Spinal cord (tissue), 9 donors: ENCODE measurements at regions not wholly inside any gene's neighbourhood (a gene's known extent, or its start where the extent isn't known, plus 50 kb on each side); places are given as distances from the start of the nearest gene placed in this dataset.

Experiments
- DNase-seq, 6 donors: peaks; one replicate each; pipeline versions ENCODE4 v3.0.0 to v3.0.0-alpha.2; 2013 to 2015; ENCODE audit warnings: low spot score in 6 of 6, low read depth in 4 of 6
- H3K27ac ChIP-seq: one replicate; pipeline ENCODE4 v1.5.1; 2013; ENCODE audit warnings: low read depth, low read length, control low read depth
- H3K27me3 ChIP-seq: one replicate; pipeline ENCODE4 v1.6.1; 2013; ENCODE audit warnings: low read length; ENCODE audit not compliant: control insufficient read depth, insufficient read depth
- H3K36me3 ChIP-seq: one replicate; pipeline ENCODE4 v1.6.1; 2013; ENCODE audit warnings: low read length; ENCODE audit not compliant: control insufficient read depth, insufficient read depth
- H3K4me1 ChIP-seq: one replicate; pipeline ENCODE4 v1.6.1; 2013; ENCODE audit warnings: low read length; ENCODE audit not compliant: control insufficient read depth, insufficient read depth
- H3K4me3 ChIP-seq: one replicate; pipeline ENCODE4 v1.5.1; 2013; ENCODE audit warnings: low read depth, low read length, control low read depth
- H3K9me3 ChIP-seq: one replicate; pipeline ENCODE4 v1.6.1; 2013; ENCODE audit warnings: low read length; ENCODE audit not compliant: control insufficient read depth, insufficient read depth
- WGBS: methylation state at CpG from one replicate; pipeline ENCODE4 v1.1.5; 2013; ENCODE audit warnings: missing lambda C conversion rate; ENCODE audit not compliant: insufficient coverage; 5-methylcytosine and 5-hydroxymethylcytosine counted together
- donor health status: healthy.

GRCh38 chr5:156121234-156121633 lies 205.7 kb upstream of the SGCD start:
- no peak overlapping the region for H3K4me3 ChIP-seq
- H3K27me3 ChIP-seq, result no peaks in the 10 kb centered on the region
- H3K27ac ChIP-seq, result no peak overlapping the region
- H3K9me3 ChIP-seq, result no peaks in the 10 kb centered on the region
- H3K36me3 ChIP-seq, result no peaks in the 10 kb centered on the region
- 100% methylated on average over 1 of the region's 3 CpGs for WGBS
- no peak for DNase-seq
- H3K4me1 ChIP-seq, result no peaks in the 10 kb centered on the region

DNA sequence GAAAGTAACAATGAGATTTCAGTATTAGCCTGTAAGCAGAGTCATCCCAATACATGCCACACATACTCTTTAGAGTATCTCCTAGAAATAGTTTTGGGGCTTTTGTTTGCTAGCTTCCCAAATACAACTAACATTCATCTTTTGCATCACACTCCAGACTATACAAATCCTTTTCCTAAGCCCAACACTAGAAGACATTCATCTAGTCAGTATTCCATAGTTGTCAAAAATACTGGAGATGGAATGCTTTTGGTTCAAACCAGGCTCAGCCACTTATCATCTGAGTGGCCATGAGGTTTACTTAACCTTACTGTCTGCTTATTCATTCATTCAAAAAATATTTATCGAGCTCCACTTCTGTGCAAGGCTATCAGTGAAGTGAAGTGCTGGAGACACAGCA lies 205.1 kb upstream of the SGCD start:
- Histone ChIP-seq H3K27me3 (no peaks in the 10 kb centered on the region), H3K36me3 (no peaks in the 10 kb centered on the region), H3K4me1 (no peaks in the 10 kb centered on the region), H3K27ac (no peak overlapping the region), H3K9me3 (no peaks in the 10 kb centered on the region), H3K4me3 (no peak overlapping the region)
- no peak for DNase-seq
- WGBS, result no CpG with 5 or more reads among the region's 1 CpG

DNA sequence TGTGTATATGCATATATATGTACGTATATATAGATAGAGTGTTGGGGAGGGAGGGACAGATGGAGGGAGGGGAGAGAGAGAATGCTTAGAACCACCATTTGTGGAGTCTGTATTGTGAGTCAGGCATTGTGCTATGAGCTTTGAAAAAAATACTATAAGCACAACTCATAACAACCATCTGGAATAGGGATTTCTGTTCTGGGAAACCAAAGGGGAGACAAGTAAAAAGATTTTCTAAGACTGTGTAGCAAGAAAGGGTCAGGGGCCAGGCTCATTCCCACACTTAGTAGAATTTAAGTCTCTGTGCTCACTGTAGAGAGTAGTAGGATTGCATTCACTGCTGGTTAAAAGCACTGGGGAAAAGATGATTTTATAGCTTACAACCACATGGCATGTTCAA lies 202.3 kb upstream of the SGCD start:
- Histone ChIP-seq H3K36me3 (no peaks in the 10 kb centered on the region), H3K9me3 (no peaks in the 10 kb centered on the region), H3K27me3 (no peaks in the 10 kb centered on the region), H3K27ac (no peak overlapping the region), H3K4me3 (no peak overlapping the region), H3K4me1 (no peaks in the 10 kb centered on the region)
- no CpG with 5 or more reads among the region's 1 CpG for WGBS
- no peak for DNase-seq

DNA sequence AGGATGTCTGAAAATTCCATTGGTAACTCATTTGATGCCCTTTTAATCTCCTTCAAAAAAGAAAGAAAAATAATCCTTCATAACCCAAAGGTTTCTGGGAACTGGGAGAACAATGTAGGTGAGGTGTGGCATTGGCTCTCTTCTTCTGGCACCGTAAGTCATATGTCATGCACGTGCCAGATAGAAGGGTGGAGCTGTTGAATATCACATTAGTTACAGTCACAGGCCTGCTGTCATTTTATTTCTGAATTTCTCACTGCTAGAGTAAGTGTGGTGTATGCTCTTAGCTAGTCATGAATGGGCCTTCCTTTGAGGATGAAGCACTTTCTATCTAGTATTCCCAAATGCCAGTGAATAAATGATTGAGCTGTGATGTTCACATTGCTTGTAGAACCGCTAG lies 201.8 kb upstream of the SGCD start:
- DNase-seq, result no peak
- no peaks in the 10 kb centered on the region for H3K27me3 ChIP-seq
- no peaks in the 10 kb centered on the region for H3K36me3 ChIP-seq
- H3K9me3 ChIP-seq, result no peaks in the 10 kb centered on the region
- no peak overlapping the region for H3K4me3 ChIP-seq
- no CpG with 5 or more reads among the region's 3 CpGs for WGBS
- H3K4me1 ChIP-seq, result no peaks in the 10 kb centered on the region
- H3K27ac ChIP-seq, result no peak overlapping the region

DNA sequence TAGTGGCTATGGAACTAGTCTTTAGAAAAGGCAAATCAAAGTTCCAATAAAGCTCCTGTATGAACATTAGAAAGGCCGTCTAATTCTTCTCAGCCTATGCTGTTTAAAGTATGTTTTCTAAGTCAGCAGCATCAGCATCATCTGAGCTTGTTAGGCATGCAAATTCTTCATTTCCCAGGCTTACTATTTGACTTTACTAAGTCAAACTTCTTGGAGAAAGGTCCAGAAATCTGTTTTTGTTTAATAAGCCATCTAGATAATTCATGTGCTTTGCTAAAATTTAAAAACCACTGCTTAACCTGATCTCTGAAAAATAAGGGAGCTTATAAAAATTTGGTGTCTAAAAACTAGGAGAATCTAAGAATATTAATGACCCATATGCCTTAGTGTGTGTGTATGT lies 200.2 kb upstream of the SGCD start:
- WGBS, result no CpG with 5 or more reads among the region's 1 CpG
- H3K9me3 ChIP-seq, result no peaks in the 10 kb centered on the region
- H3K4me1 ChIP-seq, result no peaks in the 10 kb centered on the region
- no peak for DNase-seq
- no peak overlapping the region for H3K4me3 ChIP-seq
- no peaks in the 10 kb centered on the region for H3K36me3 ChIP-seq
- H3K27me3 ChIP-seq, result no peaks in the 10 kb centered on the region
- no peak overlapping the region for H3K27ac ChIP-seq

GRCh38 chr5:156128026-156128425 lies 198.9 kb upstream of the SGCD start:
- H3K36me3 ChIP-seq, result no peaks in the 10 kb centered on the region
- no peaks in the 10 kb centered on the region for H3K27me3 ChIP-seq
- DNase-seq, result no peak
- H3K9me3 ChIP-seq, result no peaks in the 10 kb centered on the region
- no peak overlapping the region for H3K4me3 ChIP-seq
- H3K4me1 ChIP-seq, result no peaks in the 10 kb centered on the region
- H3K27ac ChIP-seq, result no peak overlapping the region
- no CpG with 5 or more reads among the region's 2 CpGs for WGBS

DNA sequence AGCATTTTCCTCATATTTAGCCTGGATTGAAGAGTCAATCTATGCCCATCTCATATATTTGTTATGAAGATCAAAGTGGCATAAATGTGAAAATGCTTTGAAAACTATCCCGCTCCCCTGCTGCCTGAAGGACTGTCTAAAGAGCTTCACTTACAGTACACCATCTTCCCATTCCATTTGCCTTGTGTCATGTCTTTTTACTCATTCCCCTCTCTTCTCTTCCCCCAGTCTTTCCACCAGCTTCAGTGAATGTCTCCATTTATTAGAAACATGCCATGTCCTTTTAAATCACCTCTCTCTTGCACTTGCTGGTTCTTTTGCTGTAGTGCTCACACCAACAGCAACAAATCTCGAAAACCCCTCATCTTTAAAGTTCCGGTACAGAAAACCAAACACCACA lies 192.7 kb upstream of the SGCD start:
- no CpG with 5 or more reads among the region's 3 CpGs for WGBS
- Histone ChIP-seq H3K27me3 (no peaks in the 10 kb centered on the region), H3K36me3 (no peaks in the 10 kb centered on the region), H3K4me1 (no peaks in the 10 kb centered on the region), H3K9me3 (no peaks in the 10 kb centered on the region), H3K27ac (no peak overlapping the region), H3K4me3 (no peak overlapping the region)
- DNase-seq, result no peak

DNA sequence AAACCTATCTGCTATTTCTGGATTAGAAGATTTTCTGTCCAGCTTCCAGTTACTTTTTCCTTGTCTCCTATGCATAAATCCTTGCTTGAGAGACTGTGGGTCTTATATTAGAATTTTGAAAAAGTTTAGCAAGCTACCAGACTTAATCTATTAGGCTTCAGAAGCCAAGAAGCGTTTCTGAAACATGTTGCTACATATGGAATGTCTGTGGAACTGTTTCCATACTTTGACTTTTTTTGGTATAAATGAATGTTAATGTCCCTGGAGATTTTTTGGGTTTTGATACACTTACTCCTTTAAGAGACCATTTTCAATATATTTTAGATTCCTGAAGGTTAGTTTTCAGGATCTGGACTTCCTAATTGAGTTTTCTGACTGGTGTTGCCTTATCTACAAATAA lies 191.4 kb upstream of the SGCD start:
- no peaks in the 10 kb centered on the region for H3K9me3 ChIP-seq
- WGBS, result no CpG with 5 or more reads among the region's 1 CpG
- H3K4me3 ChIP-seq, result no peak overlapping the region
- no peaks in the 10 kb centered on the region for H3K4me1 ChIP-seq
- peak in 1 of 6 donors; percentile 72 for DNase-seq
- no peak overlapping the region for H3K27ac ChIP-seq
- H3K27me3 ChIP-seq, result no peaks in the 10 kb centered on the region
- no peaks in the 10 kb centered on the region for H3K36me3 ChIP-seq

DNA sequence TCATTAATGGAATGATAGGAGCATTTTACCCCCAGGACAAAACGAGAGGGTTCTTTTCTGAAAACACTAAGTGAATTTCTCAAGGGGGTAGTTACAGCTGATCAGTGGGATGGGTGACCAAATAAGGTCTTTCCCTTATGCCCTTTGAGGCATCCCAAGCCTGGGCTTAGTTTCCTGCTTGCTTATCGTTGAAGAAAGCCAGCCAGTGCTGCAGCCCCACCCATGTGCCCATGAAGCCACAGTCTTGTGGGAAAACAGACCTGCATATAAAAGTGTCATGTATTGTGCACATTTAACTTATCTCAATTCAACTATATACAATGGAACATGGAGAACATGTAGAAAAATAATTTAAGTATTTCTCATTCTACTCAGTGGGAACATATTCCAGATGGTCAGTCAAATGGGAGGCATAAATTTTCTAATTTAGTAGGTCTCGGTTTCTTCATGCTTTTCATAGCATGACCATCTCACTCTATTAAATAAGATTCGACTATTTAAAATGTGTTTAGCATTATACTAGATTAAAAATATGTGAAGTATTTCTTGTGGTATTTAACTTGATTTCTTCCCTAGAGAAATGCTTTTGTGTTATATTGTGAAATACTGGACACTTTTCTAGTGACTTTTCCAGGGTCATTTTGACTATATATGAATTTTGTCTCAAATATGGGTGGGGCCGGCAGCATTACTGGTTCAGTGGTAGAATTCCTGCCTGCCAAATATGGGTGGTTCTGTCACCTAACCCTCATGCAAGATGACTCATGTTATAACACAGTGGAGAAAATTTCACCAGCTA lies 189.7 kb upstream of the SGCD start:
- Histone ChIP-seq H3K36me3 (no peaks in the 10 kb centered on the region), H3K9me3 (no peaks in the 10 kb centered on the region), H3K27ac (no peak overlapping the region), H3K4me1 (no peaks in the 10 kb centered on the region), H3K27me3 (no peaks in the 10 kb centered on the region), H3K4me3 (no peak overlapping the region)
- no peak for DNase-seq
- WGBS, result no CpG with 5 or more reads among the region's 5 CpGs

GRCh38 chr5:156142867-156143266 lies 184.1 kb upstream of the SGCD start:
- H3K9me3 ChIP-seq, result peaks cover 9% of the 10 kb centered on the region
- H3K27me3 ChIP-seq, result no peaks in the 10 kb centered on the region
- DNase-seq, result no peak
- no peak overlapping the region for H3K27ac ChIP-seq
- no peaks in the 10 kb centered on the region for H3K36me3 ChIP-seq
- H3K4me3 ChIP-seq, result no peak overlapping the region
- no CpG with 5 or more reads among the region's 2 CpGs for WGBS
- H3K4me1 ChIP-seq, result no peaks in the 10 kb centered on the region
